K562 (cell line): ENCODE measurements at regions not wholly inside any gene's neighbourhood (a gene's known extent, or its start where the extent isn't known, plus 50 kb on each side); places are given as distances from the start of the nearest gene placed in this dataset.

Experiments
- ATAC-seq: fragments of 200-7000 bp; cut with Tn5 transposase; 3 replicates; pipeline ENCODE4 v1.9.1; 2020; ENCODE audit warnings: moderate library complexity
- BruUV-seq: library from RNA; stranded (reverse); fragments of 400-500 nt; replicated peaks from 2 replicates; lab custom pipeline; 2021; lab: Mats Ljungman, UMichigan
- CTCF ChIA-PET: fragments of 300-600 bp; formaldehyde crosslinking; extraction: SDS; loops from one replicate; lab custom pipeline; 2021; ENCODE audit warnings: low intra/inter-chr PET ratio; lab: Yijun Ruan, JAX
- POLR2A ChIA-PET: fragments of 300-600, 350-650 bp; sonication (Branson Sonifier 250); formaldehyde crosslinking; extraction: SDS; loops from one replicate; lab custom pipeline; 2021; ENCODE audit warnings: antibody characterized with exemption, inconsistent platforms; lab: Yijun Ruan, JAX
- DNase-seq, 4 experiments: peaks; one replicate each; pipeline versions ENCODE4 v3.0.0 to v3.0.0-alpha.2; 2011 to 2018; ENCODE audit warnings: low spot score in 3 of 4, mixed read lengths in 3 of 4; ENCODE audit errors: extremely low read depth in 1 of 4
- FAIRE-seq: peaks from 2 replicates; lab custom pipeline; 2011; peaks lifted over from hg19 to GRCh38; lab: Jason Lieb, UNC
- H2AFZ ChIP-seq: 2 replicates; pipeline ENCODE4 v1.6.0; 2011; ENCODE audit warnings: low read depth, low read length, control low read depth, inconsistent platforms
- H3K27ac ChIP-seq: fragments of 200-600 bp; 3 replicates; pipeline ENCODE4 v1.8.0; 2011; ENCODE audit warnings: low read depth, mild to moderate bottlenecking, control low read depth, inconsistent platforms, low read length, moderate library complexity, mixed read lengths; ENCODE audit errors: extremely low read depth
- H3K27me3 ChIP-seq, 2 experiments: fragments of 300-600 bp in 1 of 2; 2 replicates in 1 of 2; 3 replicates in 1 of 2; pipeline versions ENCODE4 v1.6.0 to v1.8.0; 2011; ENCODE audit warnings: inconsistent platforms in 2 of 2, low read length in 2 of 2, mild to moderate bottlenecking in 1 of 2, mixed read lengths in 1 of 2, moderate library complexity in 1 of 2; ENCODE audit not compliant: control insufficient read depth in 2 of 2, insufficient read depth in 2 of 2
- H3K36me3 ChIP-seq: fragments of 300-600 bp; 3 replicates; pipeline ENCODE4 v1.8.0; 2011; ENCODE audit warnings: mild to moderate bottlenecking, low read length, inconsistent platforms; ENCODE audit not compliant: control insufficient read depth, insufficient read depth
- H3K4me1 ChIP-seq, 2 experiments: fragments of 200-600 bp in 1 of 2; replicated peaks in 1 of 2; 2 replicates in 1 of 2; 3 replicates in 1 of 2; pipeline versions ENCODE4 v1.5.1 to v1.8.0; 2011; ENCODE audit warnings: inconsistent platforms in 2 of 2, low read length in 2 of 2, mild to moderate bottlenecking in 1 of 2, mixed read lengths in 1 of 2, moderate library complexity in 1 of 2; ENCODE audit not compliant: control insufficient read depth in 2 of 2, insufficient read depth in 2 of 2
- H3K4me2 ChIP-seq: 2 replicates; pipeline ENCODE4 v1.6.1; 2011; ENCODE audit warnings: low read length, control low read depth, inconsistent platforms, mixed read lengths; ENCODE audit not compliant: insufficient read depth
- H3K4me3 ChIP-seq: fragments of 200-600 bp; sonication (generic), shearing (Covaris generic); 2 replicates; pipeline ENCODE4 v1.5.1; 2016; ENCODE audit warnings: control low read depth, inconsistent platforms
- H3K79me2 ChIP-seq: fragments of 200-600 bp; 3 replicates; pipeline ENCODE4 v1.8.0; 2011; ENCODE audit warnings: low read length, inconsistent platforms; ENCODE audit not compliant: control insufficient read depth, insufficient read depth
- H3K9ac ChIP-seq, 2 experiments: 2 replicates each; pipeline versions ENCODE4 v1.6.0 to v1.6.1; 2011; ENCODE audit warnings: low read depth in 2 of 2, low read length in 2 of 2, control low read depth in 1 of 2, inconsistent platforms in 1 of 2, mild to moderate bottlenecking in 1 of 2, mixed read lengths in 1 of 2; ENCODE audit not compliant: insufficient read depth in 1 of 2
- H3K9me1 ChIP-seq: one replicate; pipeline ENCODE4 v1.6.0; 2011; ENCODE audit warnings: inconsistent platforms, mild to moderate bottlenecking, low read length, moderate library complexity; ENCODE audit not compliant: control insufficient read depth, insufficient read depth
- H3K9me3 ChIP-seq: replicated peaks from 2 replicates; pipeline ENCODE4 v1.5.1; 2011; ENCODE audit warnings: low read depth, low read length, inconsistent platforms; ENCODE audit not compliant: control insufficient read depth, insufficient read depth
- H4K20me1 ChIP-seq: replicated peaks from 2 replicates; pipeline ENCODE4 v1.6.1; 2011; ENCODE audit warnings: low read length, inconsistent platforms, mixed read lengths; ENCODE audit not compliant: control insufficient read depth, insufficient read depth
- CXXC5 ChIP-seq: fragments of 250-450 bp; sonication (Bioruptor Pico); IDR thresholded peaks from 2 replicates; pipeline ENCODE4 v1.8.0; 2022; ENCODE audit warnings: inconsistent platforms, mild to moderate bottlenecking, moderate library complexity
- EZH2 ChIP-seq: IDR thresholded peaks from 2 replicates; pipeline ENCODE4 v1.6.1; 2012; ENCODE audit warnings: low read depth, mild to moderate bottlenecking, inconsistent platforms, low read length, borderline replicate concordance
- FOXK1 ChIP-seq: sonication (generic); formaldehyde crosslinking; IDR thresholded peaks from 2 replicates; pipeline ENCODE4 v1.8.0; 2022; ENCODE audit warnings: missing genetic modification reagents, mild to moderate bottlenecking, borderline replicate concordance
- GTF3C2 ChIP-seq: IDR thresholded peaks from 3 replicates; pipeline ENCODE4 v1.6.1; 2011; ENCODE audit warnings: borderline replicate concordance, mild to moderate bottlenecking, moderate library complexity; ENCODE audit not compliant: insufficient read length; ENCODE audit errors: extremely low read depth
- KDM5B ChIP-seq: fragments of 200-600 bp; sonication (generic); IDR thresholded peaks from 2 replicates; pipeline ENCODE4 v1.6.1; 2012; ENCODE audit warnings: low read depth, mild to moderate bottlenecking, moderate library complexity, low read length, control low read depth, inconsistent platforms; ENCODE audit not compliant: insufficient replicate concordance
- PHB ChIP-seq: fragments of 250-450 bp; sonication (Bioruptor Pico); IDR thresholded peaks from 2 replicates; pipeline ENCODE4 v1.5.0; 2021
- POLR3G ChIP-seq: IDR thresholded peaks from 2 replicates; pipeline ENCODE4 v1.6.1; 2011; ENCODE audit not compliant: insufficient read length, insufficient replicate concordance; ENCODE audit errors: extremely low read depth
- RBM14 ChIP-seq: fragments of 200-400 bp; formaldehyde crosslinking; IDR thresholded peaks from 2 replicates; pipeline ENCODE4 v1.6.1; 2018; ENCODE audit warnings: low read depth, mild to moderate bottlenecking, low read length, moderate library complexity, borderline replicate concordance; ENCODE audit not compliant: insufficient read depth
- RBM15 ChIP-seq: fragments of 200-400 bp; formaldehyde crosslinking; IDR thresholded peaks from 2 replicates; pipeline ENCODE4 v1.6.1; 2018; ENCODE audit warnings: mild to moderate bottlenecking, low read length, moderate library complexity; ENCODE audit not compliant: insufficient read depth
- SFPQ ChIP-seq: fragments of 200-400 bp; formaldehyde crosslinking; IDR thresholded peaks from 2 replicates; pipeline ENCODE4 v1.6.1; 2017; ENCODE audit warnings: mild to moderate bottlenecking, low read depth, low read length, moderate library complexity
- ZBTB5 ChIP-seq: fragments of 450-650 bp; IDR thresholded peaks from 2 replicates; pipeline ENCODE4 v1.6.1; 2017; ENCODE audit warnings: antibody characterized with exemption
- ZNF263 ChIP-seq: sonication (generic); formaldehyde crosslinking; IDR thresholded peaks from 2 replicates; pipeline ENCODE4 v1.8.0; 2022; ENCODE audit warnings: mild to moderate bottlenecking, missing genetic modification reagents, borderline replicate concordance
- ZNF324 ChIP-seq: fragments of 250-450 bp; sonication (Bioruptor Pico); IDR thresholded peaks from 2 replicates; pipeline ENCODE4 v1.4.0; 2020; ENCODE audit warnings: mild to moderate bottlenecking
- ZNF76 ChIP-seq: fragments of 250-450 bp; sonication (Bioruptor Pico); IDR thresholded peaks from 2 replicates; pipeline ENCODE4 v1.4.0; 2020; ENCODE audit warnings: mild to moderate bottlenecking, moderate library complexity, borderline replicate concordance
- ZSCAN29 ChIP-seq: fragments of 450-650 bp; IDR thresholded peaks from 2 replicates; pipeline ENCODE4 v1.6.1; 2017
- WGBS: fragments of 100-300 bp; shearing (Covaris generic); methylation state at CpG from one replicate; pipeline ENCODE4 v1.1.6; 2016; ENCODE audit warnings: low coverage, mixed read lengths; ENCODE audit not compliant: insufficient coverage; ENCODE audit errors: missing lambda C conversion rate; 5-methylcytosine and 5-hydroxymethylcytosine counted together
- in situ Hi-C: fragments of 300-500 bp; cut with MboI; formaldehyde crosslinking; loops from 4 replicates; pipeline ENCODE4 v1.15.0; 2018; ENCODE audit warnings: inconsistent platforms, mixed read lengths
- intact Hi-C: fragments of 100-400 bp; cut with micrococcal nuclease; formaldehyde crosslinking; loops from 2 replicates; pipeline ENCODE4 v1.14.2; 2022

GRCh38 chr1:198937231-198938031 lies 298.6 kb downstream of the PTPRC start:
- in situ Hi-C loops (no loop called here), intact Hi-C loops (no loop called here)
- no peaks in the 10 kb centered on the region for H3K79me2 ChIP-seq
- no peaks in the 10 kb centered on the region for H3K36me3 ChIP-seq
- H3K4me2 ChIP-seq, result no peak overlapping the region
- H3K4me1 ChIP-seq, result no peaks in the 10 kb centered on the region
- 1% methylated on average over 5 of the region's 5 CpGs for WGBS
- H2AFZ ChIP-seq, result no peak overlapping the region
- H3K9me3 ChIP-seq, result no peaks in the 10 kb centered on the region; the same call in none of the 2 replicates
- CTCF ChIA-PET, result no interaction called here
- no peak overlapping the region for H3K27ac ChIP-seq
- DNase-seq (no peak), ATAC-seq (no peak), FAIRE-seq (peak; percentile 42)
- BruUV-seq, result no TSS peak
- H3K27me3 ChIP-seq, result no peaks in the 10 kb centered on the region
- no peaks in the 10 kb centered on the region for H3K9me1 ChIP-seq
- no peak overlapping the region for H3K9ac ChIP-seq
- POLR2A ChIA-PET, result no interaction called here
- no peaks in the 10 kb centered on the region for H4K20me1 ChIP-seq
- no peak overlapping the region for H3K4me3 ChIP-seq
- TF ChIP-seq ZNF263 (CRISPR knock-in tag) (no peak), RBM15 (no peak), POLR3G (no peak), SFPQ (no peak), CXXC5 (no peak), EZH2 (no peak), ZBTB5 (no peak), GTF3C2 (no peak), KDM5B (no peak), ZNF324 (no peak), ZSCAN29 (no peak), RBM14 (no peak), PHB (CRISPR knock-in tag) (no peak), FOXK1 (no peak), ZNF76 (CRISPR knock-in tag) (no peak)
